ENCODE measurements at regions not wholly inside any gene's neighbourhood (a gene's known extent, or its start where the extent isn't known, plus 50 kb on each side); places are given as distances from the start of the nearest gene placed in this dataset.

DNA sequence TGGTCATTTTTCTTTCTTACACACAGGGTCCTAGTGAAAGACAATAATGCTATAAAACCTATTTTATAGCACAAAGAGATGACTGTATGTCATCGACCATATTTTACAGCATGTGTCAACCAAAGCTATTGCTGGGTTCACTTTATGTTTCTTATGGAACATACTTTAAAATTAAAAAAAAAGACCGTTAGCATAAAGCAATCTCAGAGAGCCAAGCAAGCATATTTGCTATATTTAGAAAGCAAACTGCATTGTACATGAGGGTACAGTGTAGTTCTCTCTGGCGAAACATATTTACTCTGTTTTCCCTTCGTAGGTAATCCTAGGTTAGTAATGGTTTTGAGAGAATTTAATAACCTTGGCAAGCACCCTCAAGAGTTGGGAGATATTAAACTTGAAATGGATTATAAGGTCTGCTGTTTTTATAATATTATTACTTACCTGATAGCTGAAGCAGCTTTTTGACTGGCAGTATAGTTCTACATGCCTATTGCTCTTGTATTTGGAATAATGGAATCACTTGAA is 244.2 kb upstream of the POM121L12 start:
- WGBS, 2 donors: 66 to 72% methylated on average over 4 of the region's 4 CpGs
- intact Hi-C loops (cut with DNase I; ENCODE audit: low total_unique reads): no loop called here
- DNase-seq (ENCODE audit: low spot score in 2 of 2): no peak
- no peak for TF ChIP-seq CTCF (IDR thresholded peaks at IDR 0.05)
- no peak for TF ChIP-seq POLR2A (IDR thresholded peaks at IDR 0.05)
- no peak overlapping the region for H3K4me3 ChIP-seq (ENCODE audit: low read depth, poor library complexity, severe bottlenecking)

DNA sequence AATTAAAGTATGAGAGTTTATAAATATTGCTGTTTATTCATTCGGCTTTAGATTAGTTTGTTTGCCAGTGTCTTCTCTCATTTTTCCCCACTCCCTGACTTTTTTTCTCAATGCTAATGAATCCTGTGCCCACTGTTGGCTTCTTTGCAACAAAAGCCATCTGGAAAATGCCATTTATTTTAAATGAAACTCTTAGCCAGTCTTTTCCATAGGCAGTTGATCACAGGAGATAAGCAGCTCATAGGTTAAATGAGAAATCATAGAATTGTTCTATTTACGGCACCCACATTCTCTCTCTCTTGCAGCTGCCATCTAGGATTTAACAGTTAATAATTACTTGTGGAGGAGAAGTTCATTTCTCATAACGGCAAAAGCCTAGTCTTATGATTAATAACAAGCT is 249.3 kb upstream of the POM121L12 start:
- WGBS, 2 donors: 66 to 72% methylated on average over 3 of the region's 3 CpGs
- H3K4me3 ChIP-seq (ENCODE audit: low read depth, poor library complexity, severe bottlenecking): no peak overlapping the region
- intact Hi-C loops (cut with DNase I; ENCODE audit: low total_unique reads): no loop called here
- no peak for DNase-seq (ENCODE audit: low spot score in 2 of 2)
- TF ChIP-seq POLR2A (IDR thresholded peaks at IDR 0.05): no peak
- no peak for TF ChIP-seq CTCF (IDR thresholded peaks at IDR 0.05)

DNA sequence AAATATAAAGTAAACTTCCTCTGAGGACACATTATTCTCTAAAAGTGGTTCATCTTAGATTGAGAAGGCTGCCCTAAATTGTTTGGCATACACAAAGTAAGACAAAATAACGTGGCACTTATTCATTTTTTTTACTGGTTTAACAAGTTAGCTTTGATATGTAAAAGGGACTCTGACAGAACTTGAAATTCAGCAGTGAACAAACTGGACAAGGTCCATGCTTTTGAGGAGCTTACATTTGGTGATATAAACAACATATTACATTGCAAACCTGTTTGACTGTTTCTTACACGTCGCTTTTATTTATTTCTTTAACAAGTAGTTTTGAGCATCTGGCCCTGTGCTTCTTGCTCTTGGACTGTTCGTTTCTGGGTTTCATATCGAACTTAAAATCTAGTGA is 253.1 kb upstream of the POM121L12 start:
- intact Hi-C loops (cut with DNase I; ENCODE audit: low total_unique reads): no loop called here
- H3K4me3 ChIP-seq (ENCODE audit: low read depth, poor library complexity, severe bottlenecking): no peak overlapping the region
- WGBS, 2 donors: 56 to 60% methylated on average over 5 of the region's 5 CpGs
- no peak for TF ChIP-seq POLR2A (IDR thresholded peaks at IDR 0.05)
- no peak for TF ChIP-seq CTCF (IDR thresholded peaks at IDR 0.05)
- DNase-seq (ENCODE audit: low spot score in 2 of 2): no peak

- TF ChIP-seq CTCF (IDR thresholded peaks at IDR 0.05): no peak
- TF ChIP-seq POLR2A (IDR thresholded peaks at IDR 0.05): no peak
- 81 to 86% methylated on average over 4 of the region's 4 CpGs for WGBS, 2 donors
- no peak for DNase-seq (ENCODE audit: low spot score in 2 of 2)
- intact Hi-C loops (cut with DNase I; ENCODE audit: low total_unique reads): no loop called here
- H3K4me3 ChIP-seq (ENCODE audit: low read depth, poor library complexity, severe bottlenecking): no peak overlapping the region
Observed at GRCh38 chr7:52781250-52781649, 254.2 kb upstream of the POM121L12 start.

GRCh38 chr7:52779004-52779403 is 256.4 kb upstream of the POM121L12 start:
- no peak overlapping the region for H3K4me3 ChIP-seq (ENCODE audit: low read depth, poor library complexity, severe bottlenecking)
- DNase-seq (ENCODE audit: low spot score in 2 of 2): no peak
- TF ChIP-seq CTCF (IDR thresholded peaks at IDR 0.05) (no peak), POLR2A (IDR thresholded peaks at IDR 0.05) (no peak)
- intact Hi-C loops (cut with DNase I; ENCODE audit: low total_unique reads): no loop called here

DNA sequence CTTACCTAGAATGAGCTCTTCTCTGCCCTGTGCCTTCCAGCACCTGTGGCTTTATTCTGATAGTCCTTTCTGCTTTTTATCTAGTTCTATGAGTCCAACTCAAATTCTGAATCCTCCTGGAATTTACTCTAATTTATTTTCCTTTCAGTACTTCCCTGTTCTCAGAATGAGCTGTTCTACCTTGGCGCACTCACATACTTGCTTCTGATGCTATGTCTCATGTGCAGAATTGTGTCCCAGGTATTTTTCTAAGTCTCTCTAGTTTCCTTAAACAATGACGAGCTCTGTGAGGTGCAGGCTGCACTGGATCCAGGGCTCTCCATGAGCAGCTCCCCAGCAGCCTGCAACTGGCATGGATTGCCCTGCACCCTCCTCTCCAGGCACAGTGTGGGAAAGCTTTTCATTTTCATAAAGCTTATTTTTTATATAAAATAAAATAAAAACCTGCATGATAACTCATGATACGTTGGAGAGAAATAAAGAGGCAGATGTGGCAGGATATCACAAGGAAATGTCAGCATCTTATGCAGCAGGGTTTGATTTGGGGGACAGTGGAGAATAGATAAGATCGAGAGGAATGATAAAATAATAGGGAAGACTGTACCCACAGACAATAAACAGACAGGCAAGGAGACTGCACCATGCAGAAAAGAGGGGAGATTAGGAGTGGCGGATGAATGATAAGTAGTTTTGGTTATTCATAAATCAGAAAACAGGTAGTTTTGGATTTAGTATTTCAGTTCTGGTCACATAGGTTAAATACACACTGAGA is 258.2 kb upstream of the POM121L12 start:
- no peak overlapping the region for H3K4me3 ChIP-seq (ENCODE audit: low read depth, poor library complexity, severe bottlenecking)
- intact Hi-C loops (cut with DNase I; ENCODE audit: low total_unique reads): no loop called here
- DNase-seq (ENCODE audit: low spot score in 2 of 2): no peak
- WGBS, 2 donors: 77 to 83% methylated on average over 5 of the region's 5 CpGs
- TF ChIP-seq CTCF (IDR thresholded peaks at IDR 0.05): no peak
- TF ChIP-seq POLR2A (IDR thresholded peaks at IDR 0.05): no peak

Data from lower leg skin (tissue), 4 donors.